ENCODE measurements at regions not wholly inside any gene's neighbourhood (a gene's known extent, or its start where the extent isn't known, plus 50 kb on each side); places are given as distances from the start of the nearest gene placed in this dataset.

GRCh38 chr7:7032221-7032620, 150.1 kb upstream of the C1GALT1 start:
- TF ChIP-seq CTCF (IDR thresholded peaks at IDR 0.05) (no peak), POLR2A (IDR thresholded peaks at IDR 0.05) (no peak)

All from thyroid gland (tissue), 4 donors.